IPS-NIHi7 (cell line): ENCODE measurements at regions not wholly inside any gene's neighbourhood (a gene's known extent, or its start where the extent isn't known, plus 50 kb on each side); places are given as distances from the start of the nearest gene placed in this dataset.

Experiments
- DNase-seq: peaks from one replicate; pipeline ENCODE4 v3.0.0; 2012; ENCODE audit warnings: mixed read lengths; ENCODE audit errors: extremely low spot score

DNA sequence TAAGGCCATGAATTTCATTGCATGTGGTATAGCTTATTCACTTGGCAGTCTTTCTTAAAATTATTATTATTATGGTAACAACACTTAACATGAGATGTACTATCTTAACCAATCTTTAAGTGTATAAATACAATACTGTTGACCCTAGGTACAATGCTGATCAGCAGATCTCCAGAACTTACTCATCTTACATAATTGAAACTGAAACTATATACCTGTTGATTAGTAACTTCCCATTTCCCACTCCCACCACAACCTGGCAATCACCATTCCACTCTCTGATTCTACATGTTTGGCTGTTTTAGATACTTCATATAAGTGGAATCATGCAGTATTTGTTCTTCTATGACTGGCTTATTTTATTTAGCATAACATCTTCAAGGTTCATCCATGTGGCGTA is 150.2 kb upstream of the POU2AF2 start:
- DNase-seq: no peak

GRCh38 chr11:111093061-111093460 is 152.5 kb upstream of the POU2AF2 start:
- no peak for DNase-seq

DNA sequence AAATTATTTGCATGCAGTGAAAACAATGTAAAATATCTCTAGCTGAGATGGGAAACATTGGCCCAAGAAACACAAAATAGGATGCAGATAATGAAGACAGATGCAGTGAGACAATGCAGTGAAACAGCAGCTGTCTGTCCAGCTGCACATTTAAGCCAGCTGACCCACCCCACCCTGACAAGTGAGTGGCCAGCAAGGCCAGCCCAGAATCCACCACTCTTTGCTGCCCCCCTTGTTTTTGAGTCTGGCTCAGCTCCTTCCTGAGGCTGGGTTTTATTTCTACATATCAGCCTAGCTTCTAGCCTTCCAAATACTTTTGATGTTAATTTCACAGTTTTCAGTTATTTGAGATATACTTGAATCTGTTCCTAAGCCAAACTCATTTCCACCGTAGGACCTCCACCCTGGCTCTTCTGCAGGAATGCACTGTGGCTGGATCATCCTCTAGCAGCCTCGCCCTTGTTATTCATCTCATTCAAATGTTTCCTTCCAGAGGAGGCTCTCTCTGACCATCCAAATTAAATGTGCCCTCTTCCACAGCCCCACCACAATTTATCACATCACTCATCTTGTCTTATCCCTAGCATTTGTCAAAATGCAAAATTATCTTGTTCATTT is 154.1 kb upstream of the POU2AF2 start:
- no peak for DNase-seq

- DNase-seq: no peak
Measured at GRCh38 chr11:111089759-111090158, 155.8 kb upstream of the POU2AF2 start.

DNA sequence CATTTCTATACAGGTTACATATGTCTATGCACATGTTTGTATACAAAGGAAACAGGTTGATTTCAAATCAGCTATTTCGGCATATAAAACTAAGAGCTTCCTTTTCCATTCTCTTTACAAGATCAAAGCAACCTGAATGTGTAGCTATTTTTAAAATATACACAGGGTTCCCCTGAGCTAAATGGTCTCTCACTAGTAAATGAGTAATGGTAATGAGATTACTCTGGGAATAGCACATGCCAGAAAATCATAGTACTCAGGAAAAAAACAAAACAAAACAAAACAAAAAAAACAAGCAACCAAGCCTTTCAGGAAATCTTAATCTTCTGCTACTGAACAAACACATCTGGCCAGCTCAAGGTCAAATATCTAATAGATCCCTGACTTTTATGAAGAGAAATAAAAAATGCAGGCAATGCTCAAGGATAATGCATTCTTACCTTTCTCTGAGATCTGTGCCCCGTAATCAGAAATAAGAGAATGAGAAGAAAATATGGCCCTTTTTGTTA is 156.6 kb upstream of the POU2AF2 start:
- no peak for DNase-seq

GRCh38 chr11:111086058-111086457 is 159.5 kb upstream of the POU2AF2 start:
- no peak for DNase-seq

GRCh38 chr11:111082664-111083063 is 162.9 kb upstream of the POU2AF2 start:
- DNase-seq: no peak

- no peak for DNase-seq
Measured at GRCh38 chr11:111081021-111081511, 164.5 kb upstream of the POU2AF2 start.

DNA sequence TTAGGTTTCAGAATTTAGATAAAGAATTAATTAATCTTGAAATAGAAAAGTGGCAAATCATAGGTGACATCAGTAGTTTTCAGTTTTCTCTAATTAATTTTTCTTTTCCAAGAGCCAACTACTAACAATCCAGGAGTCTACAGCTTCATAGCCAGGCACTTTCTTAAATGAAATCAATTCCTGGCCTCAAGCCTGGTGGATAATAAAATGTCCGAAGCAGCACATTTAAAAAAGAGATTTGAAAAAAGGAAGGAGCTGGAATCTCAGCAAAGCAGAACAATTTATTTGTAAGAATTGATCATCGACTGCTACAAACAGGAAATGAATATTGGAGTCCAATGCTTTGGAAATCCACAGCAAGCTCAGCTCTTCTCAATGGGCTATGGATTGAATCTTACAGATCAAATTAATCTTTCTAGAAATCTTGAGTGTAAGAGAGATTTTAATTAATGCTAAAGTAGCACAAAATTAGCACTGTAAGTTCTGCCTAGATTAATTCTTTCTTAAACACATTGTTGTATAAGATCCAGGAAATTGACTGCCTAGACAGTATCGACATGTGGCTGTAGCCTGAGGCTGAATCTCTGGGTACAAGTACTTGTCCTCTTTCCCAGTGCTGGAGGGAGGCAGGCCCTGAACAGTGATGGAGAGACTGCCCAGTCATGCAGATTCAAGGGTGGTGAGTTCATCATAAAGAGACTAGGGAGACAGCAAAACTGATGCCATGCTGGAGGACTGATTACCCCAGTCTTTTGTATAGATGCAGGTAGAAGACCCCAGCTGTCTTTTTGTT is 167.8 kb upstream of the POU2AF2 start:
- no peak for DNase-seq

DNA sequence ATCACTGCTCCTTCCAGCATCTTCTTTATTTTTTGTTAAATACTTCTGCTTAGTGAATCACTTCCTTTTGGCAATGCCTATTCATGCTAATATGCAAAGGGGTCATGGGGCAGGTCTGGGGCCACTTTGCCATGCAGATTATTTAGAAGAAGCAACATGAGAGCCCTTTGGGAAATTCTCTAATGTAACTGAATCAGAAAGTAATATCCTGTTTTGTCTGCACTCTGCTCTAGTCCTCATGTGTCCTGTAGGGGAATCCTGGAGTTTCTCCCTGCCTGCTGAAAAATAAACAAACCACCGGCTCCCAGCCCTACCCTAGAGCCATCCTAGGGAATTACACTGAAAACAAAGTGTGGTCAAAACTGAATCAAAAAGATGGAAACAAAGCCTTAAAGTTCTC is 176.5 kb upstream of the POU2AF2 start:
- peak; percentile 57 for DNase-seq

DNA sequence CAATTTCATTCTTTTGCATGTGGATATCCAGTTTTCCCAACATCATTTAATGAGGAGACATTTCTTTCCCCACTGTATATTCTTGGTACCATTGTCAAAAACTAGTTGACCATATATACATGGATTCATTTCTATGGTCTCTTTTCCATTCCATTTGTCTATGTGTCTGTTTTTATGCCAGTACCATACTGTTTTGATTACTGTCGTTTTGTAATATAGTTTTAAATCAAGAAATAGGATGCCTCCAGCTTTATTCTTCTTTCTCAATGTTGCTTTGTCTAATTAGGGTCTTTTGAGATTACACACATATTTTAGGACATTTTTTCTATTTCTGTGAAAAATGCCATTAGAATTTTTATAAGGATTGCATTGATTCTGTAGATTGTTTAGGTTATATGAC is 177.5 kb upstream of the POU2AF2 start:
- no peak for DNase-seq

DNA sequence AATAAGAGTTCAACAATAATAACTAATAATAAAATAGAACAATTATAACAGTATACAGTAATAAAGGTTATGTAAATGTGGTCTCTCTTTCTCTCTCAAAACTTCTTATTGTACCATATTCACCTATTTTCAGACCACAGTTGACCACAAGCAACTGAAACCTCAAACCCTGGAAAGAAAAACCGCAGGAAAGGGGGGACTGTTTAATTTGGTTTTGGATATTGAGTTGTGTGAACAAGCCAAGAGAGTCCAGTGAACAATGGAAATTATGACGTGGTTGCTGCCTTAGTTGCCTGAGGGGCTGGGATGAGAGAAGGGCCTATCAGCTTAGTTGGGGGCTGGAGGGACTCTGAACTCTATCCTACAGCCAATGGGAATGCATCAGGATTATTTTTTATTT is 178.7 kb upstream of the POU2AF2 start:
- DNase-seq: no peak

GRCh38 chr11:111063726-111064517 is 181.6 kb upstream of the POU2AF2 start:
- DNase-seq: no peak

- no peak for DNase-seq
Measured at GRCh38 chr11:111062420-111062819, 183.1 kb upstream of the POU2AF2 start.

DNA sequence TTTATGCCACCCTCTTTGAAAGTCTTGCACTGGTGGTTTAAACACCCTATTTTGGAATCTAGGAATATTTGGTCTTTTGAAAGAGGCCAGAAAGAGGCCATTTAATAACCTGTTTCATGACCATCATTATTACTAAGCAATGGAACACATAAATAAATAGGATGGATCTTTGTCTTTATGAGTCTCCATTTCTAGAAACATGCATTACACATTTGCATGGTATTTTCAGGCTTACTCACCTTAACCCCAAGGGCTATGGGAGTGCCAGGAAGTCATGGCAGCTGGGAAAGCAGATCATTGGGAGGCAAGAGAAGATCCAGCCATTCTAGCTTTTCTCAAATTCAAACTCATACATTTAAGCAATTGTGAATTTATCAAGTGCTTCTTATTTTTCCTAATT is 185.8 kb upstream of the POU2AF2 start:
- DNase-seq: no peak

DNA sequence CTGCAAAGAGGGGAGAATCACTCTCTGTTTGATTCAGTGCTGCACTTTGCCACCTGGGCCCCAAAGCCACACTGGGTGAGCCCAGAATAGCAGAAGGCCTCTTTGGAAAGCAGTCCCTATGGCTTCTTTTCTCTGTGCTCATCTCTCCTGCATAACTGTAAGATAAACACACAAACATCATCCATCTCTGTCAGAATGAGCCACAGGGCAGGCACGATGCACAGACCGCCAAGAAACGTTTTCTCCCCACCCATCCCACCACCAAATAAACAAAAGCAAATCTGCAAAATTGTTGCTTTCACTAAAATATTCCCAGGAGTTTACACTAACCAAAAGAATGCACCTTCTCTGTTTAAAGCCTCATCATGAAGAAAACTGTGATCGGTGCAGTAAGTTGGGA is 196.4 kb upstream of the POU2AF2 start:
- DNase-seq: no peak

GRCh38 chr11:111047374-111047773 is 198.2 kb upstream of the POU2AF2 start:
- DNase-seq: no peak

DNA sequence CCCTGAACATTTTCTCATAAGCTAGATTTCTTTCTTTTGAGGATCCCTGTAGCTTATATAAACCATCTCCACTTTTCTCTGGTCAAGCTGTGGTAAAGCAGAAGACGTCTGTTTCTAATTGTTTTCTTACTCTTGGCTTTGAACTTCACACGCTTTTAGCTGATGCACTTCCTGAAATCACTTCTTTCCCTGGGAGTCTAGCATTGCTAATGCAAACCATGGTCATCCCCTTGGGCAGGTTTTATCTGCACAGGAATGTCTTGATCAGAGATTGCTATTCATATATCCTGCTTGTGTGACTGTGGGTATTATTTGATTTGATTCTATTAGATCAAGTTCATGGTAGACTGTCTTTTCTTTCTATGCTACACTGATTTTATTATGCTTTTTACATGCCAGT is 199.2 kb upstream of the POU2AF2 start:
- DNase-seq: no peak

GRCh38 chr11:111045874-111046273 is 199.7 kb upstream of the POU2AF2 start:
- no peak for DNase-seq

- no peak for DNase-seq
Measured at GRCh38 chr11:111045407-111045803, 200.1 kb upstream of the POU2AF2 start.

DNA sequence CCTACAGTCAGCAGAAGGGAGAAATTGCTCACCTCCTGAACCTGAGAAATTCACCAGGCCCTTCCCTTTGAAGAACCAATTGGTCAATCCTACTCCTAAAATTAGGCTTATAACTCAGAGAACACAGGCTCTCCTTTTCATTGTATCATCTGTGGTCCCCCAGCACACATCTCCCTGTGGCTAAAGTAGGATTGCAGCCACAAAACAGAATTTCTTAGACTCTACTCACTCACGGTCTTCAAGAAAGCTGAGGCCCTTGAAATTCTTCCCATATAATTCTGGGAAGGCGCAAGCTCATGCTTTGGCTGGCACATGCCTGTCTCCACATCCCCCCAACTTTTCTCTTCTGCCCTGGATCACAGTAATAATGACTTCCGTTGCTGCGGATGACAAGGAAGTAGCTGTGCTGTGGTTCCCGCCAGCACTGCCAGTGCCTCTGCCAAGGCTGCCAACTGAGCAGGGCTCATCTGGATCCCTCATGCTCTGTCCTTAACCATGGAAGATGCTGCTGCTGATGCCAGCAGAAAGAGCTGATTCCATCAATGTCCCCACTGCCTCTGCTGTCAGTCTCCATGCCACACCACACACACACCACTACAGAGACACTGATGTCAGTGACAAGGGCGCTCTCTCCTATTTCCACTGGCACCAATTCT is 200.6 kb upstream of the POU2AF2 start:
- no peak for DNase-seq

GRCh38 chr11:111039982-111040381 is 205.5 kb upstream of the POU2AF2 start:
- no peak for DNase-seq
